Fibroblast of lung (primary cell): ENCODE measurements at regions not wholly inside any gene's neighbourhood (a gene's known extent, or its start where the extent isn't known, plus 50 kb on each side); places are given as distances from the start of the nearest gene placed in this dataset.

Experiments
- DNase-seq, 2 donors: peaks; one replicate each; pipeline versions ENCODE4 v3.0.0 to v3.0.0-alpha.2; 2010; ENCODE audit warnings: low read depth in 2 of 2
- H2AFZ ChIP-seq: 2 replicates; pipeline ENCODE4 v1.5.1; 2012; ENCODE audit warnings: low read length, control low read depth, inconsistent platforms
- H3K27ac ChIP-seq: 2 replicates; pipeline ENCODE4 v1.5.1; 2011; ENCODE audit warnings: low read length, control low read depth; ENCODE audit not compliant: insufficient read depth
- H3K27me3 ChIP-seq: 2 replicates; pipeline ENCODE4 v1.5.1; 2011; ENCODE audit warnings: mild to moderate bottlenecking, low read length; ENCODE audit not compliant: control insufficient read depth, insufficient read depth
- H3K36me3 ChIP-seq: 2 replicates; pipeline ENCODE4 v1.5.1; 2011; ENCODE audit warnings: low read length; ENCODE audit not compliant: control insufficient read depth, insufficient read depth
- H3K4me1 ChIP-seq: 2 replicates; pipeline ENCODE4 v1.5.1; 2011; ENCODE audit warnings: low read length; ENCODE audit not compliant: control insufficient read depth, insufficient read depth; ENCODE audit errors: extremely low read depth
- H3K4me2 ChIP-seq: 2 replicates; pipeline ENCODE4 v1.5.1; 2011; ENCODE audit warnings: low read length, control low read depth; ENCODE audit not compliant: insufficient read depth; ENCODE audit errors: extremely low read depth
- H3K4me3 ChIP-seq, 4 experiments: fragments of 200-600 bp in 1 of 4; sonication (generic) in 1 of 4; replicated peaks in 1 of 4; 2 replicates each; pipeline ENCODE4 v1.5.1; 2011 to 2016; ENCODE audit warnings: low read length in 4 of 4, low read depth in 3 of 4, mild to moderate bottlenecking in 3 of 4, control low read depth in 2 of 4, inconsistent platforms in 1 of 4, mixed read lengths in 1 of 4; ENCODE audit not compliant: insufficient read depth in 1 of 4; ENCODE audit errors: control extremely low read depth in 1 of 4
- H3K79me2 ChIP-seq: 2 replicates; pipeline ENCODE4 v1.5.1; 2012; ENCODE audit warnings: mild to moderate bottlenecking, low read length, inconsistent platforms; ENCODE audit not compliant: control insufficient read depth, insufficient read depth
- H3K9ac ChIP-seq: 2 replicates; pipeline ENCODE4 v1.5.1; 2011; ENCODE audit warnings: mild to moderate bottlenecking, low read length, control low read depth; ENCODE audit not compliant: insufficient read depth
- H3K9me3 ChIP-seq: 2 replicates; pipeline ENCODE4 v1.5.1; 2012; ENCODE audit warnings: low read depth, low read length; ENCODE audit not compliant: control insufficient read depth, insufficient read depth
- H4K20me1 ChIP-seq: 2 replicates; pipeline ENCODE4 v1.5.1; 2011; ENCODE audit warnings: low read length; ENCODE audit not compliant: control insufficient read depth, insufficient read depth; ENCODE audit errors: extremely low read depth
- TF ChIP-seq, protein P1 (sequence below), 2 donors: IDR thresholded peaks in 1 of 2; conservative IDR thresholded peaks in 1 of 2; 1 replicate in 1 of 2; 2 replicates in 1 of 2; pipeline ENCODE4 v1.5.1; 2011 to 2012; ENCODE audit warnings: low read length in 2 of 2, control low read depth in 1 of 2, inconsistent platforms in 1 of 2, low read depth in 1 of 2, mild to moderate bottlenecking in 1 of 2

DNA sequence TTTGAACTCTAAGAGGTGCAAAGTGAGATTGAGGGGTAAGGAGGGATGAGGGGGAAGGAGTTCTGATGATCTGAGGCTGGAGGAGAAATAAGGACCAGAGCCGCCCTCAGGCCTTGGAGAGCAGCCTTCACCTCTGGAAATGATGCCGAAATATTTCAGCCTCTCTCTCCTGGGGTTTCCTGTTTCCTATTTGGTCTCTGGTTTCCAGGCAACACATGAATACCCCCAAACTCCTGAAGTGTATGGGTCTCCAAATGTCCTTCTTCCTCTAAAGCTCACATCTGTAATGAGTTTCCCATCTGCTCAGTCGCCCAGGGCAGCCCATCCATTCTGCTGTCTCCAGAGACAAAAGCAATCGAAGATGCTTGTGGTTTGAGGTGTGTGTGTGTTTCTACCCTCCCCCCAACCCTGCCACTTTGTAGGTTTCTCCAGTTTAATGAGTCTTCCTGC lies 52.0 kb upstream of the FAM20B start:
- Histone ChIP-seq H3K27me3 (peaks cover 4% of the 10 kb centered on the region), H2AFZ (no peak overlapping the region), H3K27ac (no peak overlapping the region), H3K4me3 (no peak overlapping the region), H3K9ac (no peak overlapping the region), H4K20me1 (no peaks in the 10 kb centered on the region), H3K4me2 (no peak overlapping the region), H3K36me3 (no peaks in the 10 kb centered on the region), H3K4me1 (no peaks in the 10 kb centered on the region), H3K9me3 (no peaks in the 10 kb centered on the region), H3K79me2 (no peaks in the 10 kb centered on the region)
- TF ChIP-seq, protein P1, sequence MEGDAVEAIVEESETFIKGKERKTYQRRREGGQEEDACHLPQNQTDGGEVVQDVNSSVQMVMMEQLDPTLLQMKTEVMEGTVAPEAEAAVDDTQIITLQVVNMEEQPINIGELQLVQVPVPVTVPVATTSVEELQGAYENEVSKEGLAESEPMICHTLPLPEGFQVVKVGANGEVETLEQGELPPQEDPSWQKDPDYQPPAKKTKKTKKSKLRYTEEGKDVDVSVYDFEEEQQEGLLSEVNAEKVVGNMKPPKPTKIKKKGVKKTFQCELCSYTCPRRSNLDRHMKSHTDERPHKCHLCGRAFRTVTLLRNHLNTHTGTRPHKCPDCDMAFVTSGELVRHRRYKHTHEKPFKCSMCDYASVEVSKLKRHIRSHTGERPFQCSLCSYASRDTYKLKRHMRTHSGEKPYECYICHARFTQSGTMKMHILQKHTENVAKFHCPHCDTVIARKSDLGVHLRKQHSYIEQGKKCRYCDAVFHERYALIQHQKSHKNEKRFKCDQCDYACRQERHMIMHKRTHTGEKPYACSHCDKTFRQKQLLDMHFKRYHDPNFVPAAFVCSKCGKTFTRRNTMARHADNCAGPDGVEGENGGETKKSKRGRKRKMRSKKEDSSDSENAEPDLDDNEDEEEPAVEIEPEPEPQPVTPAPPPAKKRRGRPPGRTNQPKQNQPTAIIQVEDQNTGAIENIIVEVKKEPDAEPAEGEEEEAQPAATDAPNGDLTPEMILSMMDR (conservative IDR thresholded peaks at IDR 0.05 in 1 of 2, IDR thresholded peaks at IDR 0.05 in 1 of 2; ENCODE audit: low read depth in 1 of 2, low read length in 2 of 2): no peak
- DNase-seq: peak in 1 of 2 donors; percentile 18
